GM19351 (cell line): ENCODE measurements at regions not wholly inside any gene's neighbourhood (a gene's known extent, or its start where the extent isn't known, plus 50 kb on each side); places are given as distances from the start of the nearest gene placed in this dataset.
"Not testable (repeated sequence)": the region's sequence is repeated elsewhere in the genome, so short reads cannot be mapped to it uniquely, and the experiment has no call there.

ENCODE experiments used
- ATAC-seq: cut with Tn5 transposase; IDR thresholded peaks from one replicate; pipeline ENCODE4 v1.9.1; 2021; ENCODE audit warnings: mild to moderate bottlenecking, moderate library complexity; ENCODE audit not compliant: unreplicated experiment

GRCh38 chr13:72586518-72586917 is 140.9 kb downstream of the MZT1 start:
- ATAC-seq: no peak

GRCh38 chr13:72585254-72585653 is 142.2 kb downstream of the MZT1 start:
- no peak for ATAC-seq

- no peak for ATAC-seq
Measured at GRCh38 chr13:72571191-72571590, 156.2 kb downstream of the MZT1 start.

- ATAC-seq: no peak
Measured at GRCh38 chr13:72570019-72570418, 157.4 kb downstream of the MZT1 start.

- no peak for ATAC-seq
Measured at GRCh38 chr13:72567566-72567965, 159.9 kb downstream of the MZT1 start.

GRCh38 chr13:72566526-72566925 is 160.9 kb downstream of the MZT1 start:
- ATAC-seq: no peak

GRCh38 chr13:72565893-72566292 is 161.5 kb downstream of the MZT1 start:
- ATAC-seq: peak; percentile 67

GRCh38 chr13:72562686-72563085 is 164.7 kb downstream of the MZT1 start:
- no peak for ATAC-seq

- no peak for ATAC-seq
Measured at GRCh38 chr13:72561791-72562190, 165.6 kb downstream of the MZT1 start.

- no peak for ATAC-seq
Measured at GRCh38 chr13:72559716-72560115, 167.7 kb downstream of the MZT1 start.

- ATAC-seq: no peak
Measured at GRCh38 chr13:72556945-72557344, 170.5 kb downstream of the MZT1 start.

GRCh38 chr13:72555601-72556000 is 171.8 kb downstream of the MZT1 start:
- no peak for ATAC-seq

- ATAC-seq: no peak
Measured at GRCh38 chr13:72552731-72553130, 174.7 kb downstream of the MZT1 start.

- not testable (repeated sequence) for ATAC-seq
Measured at GRCh38 chr13:72545895-72546294, 181.5 kb downstream of the MZT1 start.

GRCh38 chr13:72545030-72545719 is 182.3 kb downstream of the MZT1 start:
- ATAC-seq: no peak

GRCh38 chr13:72544042-72544441 is 183.4 kb downstream of the MZT1 start:
- no peak for ATAC-seq

- no peak for ATAC-seq
Measured at GRCh38 chr13:72542241-72542640, 185.2 kb downstream of the MZT1 start.

GRCh38 chr13:72541674-72542073 is 185.8 kb downstream of the MZT1 start:
- ATAC-seq: no peak

- ATAC-seq: no peak
Measured at GRCh38 chr13:72540881-72541280, 186.5 kb downstream of the MZT1 start.

GRCh38 chr13:72539925-72540324 is 187.5 kb downstream of the MZT1 start:
- ATAC-seq: no peak

GRCh38 chr13:72537782-72538181 is 189.6 kb downstream of the MZT1 start:
- no peak for ATAC-seq

- ATAC-seq: no peak
Measured at GRCh38 chr13:72537395-72537780, 190.0 kb downstream of the MZT1 start.

GRCh38 chr13:72536714-72537394 is 190.6 kb downstream of the MZT1 start:
- no peak for ATAC-seq
